GM12892 (cell line): ENCODE measurements at regions not wholly inside any gene's neighbourhood (a gene's known extent, or its start where the extent isn't known, plus 50 kb on each side); places are given as distances from the start of the nearest gene placed in this dataset.

ENCODE experiments used
- DNase-seq: peaks from one replicate; pipeline ENCODE4 v3.0.0; 2011; ENCODE audit not compliant: insufficient read length
- FAIRE-seq: peaks from 2 replicates; lab custom pipeline; 2011; peaks lifted over from hg19 to GRCh38; lab: Jason Lieb, UNC
- POLR2A ChIP-seq: IDR thresholded peaks from 2 replicates; pipeline ENCODE4 v1.6.1; 2011; ENCODE audit warnings: low read depth, low read length, control low read depth
- POLR2AphosphoS5 ChIP-seq: IDR thresholded peaks from 2 replicates; pipeline ENCODE4 v1.6.1; 2011; ENCODE audit warnings: low read depth, low read length, control low read depth
- TAF1 ChIP-seq: IDR thresholded peaks from 2 replicates; pipeline ENCODE4 v1.6.1; 2011; ENCODE audit warnings: low read depth, mild to moderate bottlenecking, control low read depth, low read length, borderline replicate concordance

- no peak for FAIRE-seq
- TF ChIP-seq POLR2AphosphoS5 (no peak), POLR2A (no peak), TAF1 (no peak)
- no peak for DNase-seq
Observed at GRCh38 chr13:40403509-40404241, 262.8 kb downstream of the FOXO1 start.

- TF ChIP-seq TAF1 = no peak
- no peak for TF ChIP-seq POLR2A
- TF ChIP-seq POLR2AphosphoS5 = no peak
- DNase-seq (no peak), FAIRE-seq (no peak)
Observed at GRCh38 chr13:40404407-40404806, 262.0 kb downstream of the FOXO1 start.

GRCh38 chr13:40404967-40405716 is 261.3 kb downstream of the FOXO1 start:
- TF ChIP-seq TAF1 = no peak
- DNase-seq (no peak), FAIRE-seq (no peak)

- DNase-seq = no peak
- no peak for FAIRE-seq
- TF ChIP-seq TAF1 (no peak), POLR2A (no peak), POLR2AphosphoS5 (no peak)
Observed at GRCh38 chr13:40406405-40407120, 259.9 kb downstream of the FOXO1 start.

GRCh38 chr13:40407567-40407966 is 258.9 kb downstream of the FOXO1 start:
- FAIRE-seq = no peak
- no peak for TF ChIP-seq POLR2A
- no peak for TF ChIP-seq TAF1
- TF ChIP-seq POLR2AphosphoS5 = no peak
- no peak for DNase-seq

GRCh38 chr13:40408602-40409001 is 257.8 kb downstream of the FOXO1 start:
- DNase-seq (no peak), FAIRE-seq (no peak)
- TF ChIP-seq TAF1 (no peak), POLR2AphosphoS5 (no peak), POLR2A (no peak)

- DNase-seq (no peak), FAIRE-seq (no peak)
- TF ChIP-seq TAF1 (no peak), POLR2AphosphoS5 (no peak), POLR2A (no peak)
Observed at GRCh38 chr13:40409278-40409677, 257.2 kb downstream of the FOXO1 start.

- TF ChIP-seq POLR2A (no peak), POLR2AphosphoS5 (no peak), TAF1 (no peak)
- FAIRE-seq = no peak
- no peak for DNase-seq
Observed at GRCh38 chr13:40410315-40410714, 256.1 kb downstream of the FOXO1 start.

GRCh38 chr13:40420160-40420740 is 246.2 kb downstream of the FOXO1 start:
- no peak for DNase-seq
- TF ChIP-seq POLR2A (no peak), POLR2AphosphoS5 (no peak), TAF1 (no peak)
- no peak for FAIRE-seq

GRCh38 chr13:40422588-40423235 is 243.7 kb downstream of the FOXO1 start:
- no peak for FAIRE-seq
- TF ChIP-seq TAF1 = no peak
- no peak for DNase-seq

- TF ChIP-seq POLR2AphosphoS5 (no peak), TAF1 (no peak), POLR2A (no peak)
- DNase-seq = no peak
Observed at GRCh38 chr13:40428354-40428753, 238.1 kb downstream of the FOXO1 start.

More at GRCh38 chr13:40428354-40428753, 238.1 kb downstream of the FOXO1 start:
- no peak for FAIRE-seq
